Keratinocyte (primary cell): ENCODE measurements at regions not wholly inside any gene's neighbourhood (a gene's known extent, or its start where the extent isn't known, plus 50 kb on each side); places are given as distances from the start of the nearest gene placed in this dataset.

ENCODE experiments used
- DNase-seq: peaks from one replicate; pipeline ENCODE4 v3.0.0-alpha.2; 2011; ENCODE audit warnings: low read depth, missing footprints, low spot score
- FAIRE-seq: peaks from 2 replicates; lab custom pipeline; 2011; peaks lifted over from hg19 to GRCh38; lab: Jason Lieb, UNC
- H2AFZ ChIP-seq: 2 replicates; pipeline ENCODE4 v1.6.0; 2012; ENCODE audit warnings: low read length, control low read depth, inconsistent platforms; ENCODE audit not compliant: control insufficient read depth
- H3K27ac ChIP-seq: 2 replicates; pipeline ENCODE4 v1.5.1; 2011; ENCODE audit warnings: low read length; ENCODE audit not compliant: control insufficient read depth, insufficient read depth
- H3K27me3 ChIP-seq: 3 replicates; pipeline ENCODE4 v1.6.0; 2011; ENCODE audit warnings: low read length; ENCODE audit not compliant: control insufficient read depth, insufficient read depth; ENCODE audit errors: extremely low read depth
- H3K36me3 ChIP-seq, 2 experiments: 2 replicates in 1 of 2; 3 replicates in 1 of 2; pipeline ENCODE4 v1.5.1; 2011; ENCODE audit warnings: low read length in 2 of 2, mild to moderate bottlenecking in 1 of 2; ENCODE audit not compliant: control insufficient read depth in 2 of 2, insufficient read depth in 2 of 2; ENCODE audit errors: extremely low read depth in 1 of 2
- H3K4me1 ChIP-seq: 3 replicates; pipeline ENCODE4 v1.5.1; 2011; ENCODE audit warnings: low read length; ENCODE audit not compliant: control insufficient read depth, insufficient read depth; ENCODE audit errors: extremely low read depth
- H3K4me2 ChIP-seq: 3 replicates; pipeline ENCODE4 v1.6.0; 2011; ENCODE audit warnings: low read depth, low read length; ENCODE audit not compliant: control insufficient read depth, insufficient read depth; ENCODE audit errors: extremely low read depth
- H3K4me3 ChIP-seq, 3 experiments: fragments of 200-600 bp in 1 of 3; sonication (generic) in 1 of 3; 2 replicates in 2 of 3; 3 replicates in 1 of 3; pipeline ENCODE4 v1.5.1; 2011 to 2016; ENCODE audit warnings: low read length in 3 of 3, mild to moderate bottlenecking in 3 of 3, control low read depth in 2 of 3, inconsistent platforms in 1 of 3, low read depth in 1 of 3, mixed read lengths in 1 of 3, mixed run types in 1 of 3, moderate library complexity in 1 of 3; ENCODE audit not compliant: control insufficient read depth in 2 of 3, insufficient read depth in 2 of 3; ENCODE audit errors: extremely low read depth in 1 of 3
- H3K79me2 ChIP-seq: 2 replicates; pipeline ENCODE4 v1.6.0; 2012; ENCODE audit warnings: low read length; ENCODE audit not compliant: control insufficient read depth, insufficient read depth
- H3K9ac ChIP-seq: 3 replicates; pipeline ENCODE4 v1.6.0; 2011; ENCODE audit warnings: low read length; ENCODE audit not compliant: control insufficient read depth, insufficient read depth; ENCODE audit errors: extremely low read depth
- H3K9me1 ChIP-seq: 3 replicates; pipeline ENCODE4 v1.6.0; 2011; ENCODE audit warnings: low read length; ENCODE audit not compliant: control insufficient read depth, insufficient read depth; ENCODE audit errors: extremely low read depth
- H3K9me3 ChIP-seq: 2 replicates; pipeline ENCODE4 v1.5.1; 2012; ENCODE audit warnings: low read depth, low read length; ENCODE audit not compliant: control insufficient read depth
- H4K20me1 ChIP-seq: 3 replicates; pipeline ENCODE4 v1.6.0; 2011; ENCODE audit warnings: low read length; ENCODE audit not compliant: control insufficient read depth, insufficient read depth; ENCODE audit errors: extremely low read depth
- CTCF ChIP-seq, 3 experiments: IDR thresholded peaks in 1 of 3; conservative IDR thresholded peaks in 1 of 3; optimal IDR thresholded peaks in 1 of 3; 2 replicates in 2 of 3; 3 replicates in 1 of 3; pipeline versions ENCODE3 to v1.5.1; 2011; ENCODE audit warnings: low read length in 3 of 3, mild to moderate bottlenecking in 3 of 3, moderate library complexity in 2 of 3, control low read depth in 1 of 3, inconsistent platforms in 1 of 3; ENCODE audit not compliant: insufficient read depth in 2 of 3; ENCODE audit errors: extremely low read depth in 1 of 3
- EZH2 ChIP-seq: IDR thresholded peaks from one replicate; pipeline ENCODE4 v1.6.1; 2012; ENCODE audit warnings: inconsistent platforms, mild to moderate bottlenecking, low read length, moderate library complexity
- dilution Hi-C: fragments of 300-500 bp; cut with MboI; formaldehyde crosslinking; loops from one replicate; pipeline ENCODE4 v1.7.0; 2020; ENCODE audit warnings: low sequenced_read_pairs; ENCODE audit not compliant: extremely low pct_ligation_motif_present

DNA sequence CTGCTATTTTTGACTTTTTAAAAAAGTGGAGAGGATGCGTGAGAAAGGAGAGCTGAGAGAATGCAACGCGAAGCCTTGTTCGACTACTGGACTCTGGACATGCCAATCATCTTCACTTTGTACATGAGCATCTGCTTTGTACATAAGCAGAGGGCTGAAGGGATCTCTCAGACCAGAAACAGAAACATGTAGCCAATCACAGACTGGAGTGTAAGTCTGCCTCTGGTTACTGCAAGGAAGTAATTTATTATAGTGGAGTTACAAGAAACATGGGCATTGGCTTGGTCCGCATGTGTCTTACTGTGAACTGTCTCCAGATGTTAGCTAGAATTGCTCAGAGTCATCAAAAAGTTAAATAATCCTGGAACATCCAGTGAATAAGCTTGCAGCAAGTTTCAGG is 190.0 kb upstream of the GRAMD2B start:
- H3K79me2 ChIP-seq: no peaks in the 10 kb centered on the region
- no peak for TF ChIP-seq CTCF (optimal IDR thresholded peaks at IDR 0.05 in 1 of 3, IDR thresholded peaks at IDR 0.05 in 1 of 3, conservative IDR thresholded peaks at IDR 0.05 in 1 of 3; ENCODE audit: extremely low read depth in 1 of 3, insufficient read depth in 2 of 3, low read length in 3 of 3)
- TF ChIP-seq EZH2: no peak
- H3K9me3 ChIP-seq: no peaks in the 10 kb centered on the region
- H3K4me2 ChIP-seq: no peak overlapping the region
- DNase-seq: no peak
- H3K9me1 ChIP-seq: no peaks in the 10 kb centered on the region
- dilution Hi-C loops: no loop called here
- no peaks in the 10 kb centered on the region for H3K4me1 ChIP-seq
- no peak overlapping the region for H3K4me3 ChIP-seq
- no peak overlapping the region for H2AFZ ChIP-seq
- H3K27me3 ChIP-seq: no peaks in the 10 kb centered on the region
- no peaks in the 10 kb centered on the region for H3K36me3 ChIP-seq
- no peaks in the 10 kb centered on the region for H4K20me1 ChIP-seq
- no peak for FAIRE-seq
- no peak overlapping the region for H3K9ac ChIP-seq
- no peak overlapping the region for H3K27ac ChIP-seq

DNA sequence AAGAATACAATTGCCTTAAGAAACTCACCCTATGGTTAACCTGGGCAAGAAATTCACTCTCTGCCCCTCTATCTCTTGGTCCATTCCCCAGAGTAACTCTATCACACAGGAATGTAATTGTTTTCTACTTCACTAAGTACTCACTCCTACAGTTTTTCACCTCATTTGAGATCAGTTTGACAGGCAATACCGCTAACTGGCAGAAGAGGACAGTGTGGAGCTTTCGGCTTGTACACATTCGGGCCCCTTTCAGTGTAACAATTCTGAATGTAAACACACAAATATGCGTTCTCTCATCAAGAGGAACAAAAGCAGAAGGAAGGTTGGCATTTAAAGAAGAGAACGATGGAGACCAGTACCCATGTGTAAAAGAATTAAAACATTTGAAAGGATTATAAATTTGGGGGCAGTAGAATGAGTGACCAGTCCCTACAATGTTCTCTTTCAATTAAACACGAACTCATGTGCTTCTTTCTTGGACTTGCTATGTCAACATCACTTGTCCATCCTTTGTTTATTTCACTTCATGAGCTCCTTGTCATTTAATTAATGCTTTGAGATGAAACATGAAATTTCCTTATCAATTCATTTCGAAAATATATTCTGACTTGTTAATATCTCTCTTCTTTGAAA is 188.5 kb upstream of the GRAMD2B start:
- Histone ChIP-seq H3K9ac (no peak overlapping the region), H3K9me1 (no peaks in the 10 kb centered on the region), H3K4me2 (no peak overlapping the region), H3K9me3 (no peaks in the 10 kb centered on the region), H3K27me3 (no peaks in the 10 kb centered on the region), H4K20me1 (no peaks in the 10 kb centered on the region), H3K4me1 (no peaks in the 10 kb centered on the region), H2AFZ (peak overlapping the region; percentile 37), H3K79me2 (no peaks in the 10 kb centered on the region), H3K27ac (no peak overlapping the region), H3K36me3 (no peaks in the 10 kb centered on the region), H3K4me3 (no peak overlapping the region)
- FAIRE-seq (peak; percentile 71), DNase-seq (no peak)
- TF ChIP-seq CTCF (optimal IDR thresholded peaks at IDR 0.05 in 1 of 3, IDR thresholded peaks at IDR 0.05 in 1 of 3, conservative IDR thresholded peaks at IDR 0.05 in 1 of 3; ENCODE audit: extremely low read depth in 1 of 3, insufficient read depth in 2 of 3, low read length in 3 of 3) (peak; percentile 78 to 91 (median 81)), EZH2 (no peak)
- dilution Hi-C loops: no loop called here
